GM19099 (cell line): ENCODE measurements at regions not wholly inside any gene's neighbourhood (a gene's known extent, or its start where the extent isn't known, plus 50 kb on each side); places are given as distances from the start of the nearest gene placed in this dataset.

ENCODE experiments used
- POLR2A ChIP-seq: IDR thresholded peaks from 3 replicates; pipeline ENCODE4 v1.6.1; 2011; ENCODE audit warnings: low read depth; ENCODE audit not compliant: insufficient read length; ENCODE audit errors: extremely low read depth

- no peak for TF ChIP-seq POLR2A
Observed at GRCh38 chr11:35073691-35074419, 65.1 kb upstream of the CD44 start.

DNA sequence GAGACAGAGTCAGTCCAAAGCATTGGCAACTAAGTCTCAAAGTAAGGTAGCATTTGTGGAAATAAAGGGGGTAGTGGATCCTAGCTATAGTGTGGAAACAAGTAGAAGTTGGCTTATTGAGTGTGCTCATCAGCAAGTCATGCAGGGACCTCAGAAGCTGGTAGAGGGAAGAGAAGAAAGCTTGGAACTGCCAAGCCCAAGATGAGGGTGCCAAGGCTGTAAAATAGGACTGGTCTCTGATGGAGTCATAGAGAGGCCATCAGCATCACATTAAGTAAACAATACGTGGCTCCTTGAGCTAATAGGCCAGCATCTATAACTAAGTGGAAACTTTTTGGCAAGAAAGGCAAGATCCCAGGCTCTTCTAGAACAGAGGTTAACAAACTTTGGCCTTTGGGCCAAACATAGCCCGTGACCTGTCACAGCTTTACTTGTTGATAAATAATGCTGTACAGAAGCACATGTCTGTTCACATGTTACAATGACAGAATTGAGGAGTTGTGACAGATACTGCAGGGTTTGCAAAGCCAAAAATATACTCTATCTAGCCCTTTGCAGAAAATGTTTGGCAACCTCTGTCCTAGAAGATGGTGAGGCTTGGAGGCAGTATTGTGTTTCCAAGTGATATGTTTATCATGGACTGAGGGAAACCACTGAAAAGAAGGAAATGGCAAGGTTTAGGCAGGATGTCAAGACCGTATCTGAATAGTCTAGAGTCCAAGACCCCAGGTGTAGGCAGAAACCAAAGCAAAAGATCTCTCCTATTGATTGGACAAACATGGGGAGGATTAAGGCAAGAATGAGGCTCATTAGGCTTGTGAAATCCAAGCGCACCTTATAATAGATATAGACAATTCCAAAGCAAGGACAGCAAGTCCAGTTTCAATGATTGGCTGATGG is 62.5 kb upstream of the CD44 start:
- no peak for TF ChIP-seq POLR2A

DNA sequence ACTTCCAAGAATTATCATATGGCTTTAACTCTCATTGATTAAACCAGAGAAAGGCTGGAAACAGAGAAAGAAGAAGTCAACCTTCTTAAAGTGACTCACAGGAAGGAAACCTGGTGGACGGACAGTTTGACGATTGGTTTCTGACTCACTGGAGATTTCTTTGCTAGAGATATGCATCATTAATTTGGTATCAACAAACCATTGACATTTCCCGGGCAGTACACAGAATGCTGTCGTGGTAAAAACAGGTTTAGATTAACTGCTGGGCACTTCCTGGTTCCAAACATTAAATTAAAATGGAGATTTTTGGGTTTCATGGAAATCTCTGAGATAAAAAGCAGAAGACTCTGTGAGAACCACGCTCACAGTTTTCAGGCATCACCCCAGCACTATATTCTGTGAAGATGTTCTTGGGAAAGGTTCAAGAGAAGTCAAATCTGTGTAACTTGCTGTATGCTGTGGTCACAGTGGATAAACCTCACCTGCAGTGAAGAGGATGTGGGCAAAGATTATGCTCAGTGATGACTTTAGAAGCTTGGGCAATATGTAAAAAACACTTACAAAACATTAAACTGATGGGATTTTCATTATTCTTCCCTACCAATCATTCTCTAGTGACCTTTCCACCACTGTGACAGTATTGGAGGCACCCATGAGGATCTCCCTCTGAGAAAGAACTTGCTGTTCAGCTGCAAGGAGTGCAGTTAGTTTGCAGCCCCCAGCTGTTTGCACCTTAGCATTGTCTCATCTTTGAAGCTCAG is 61.1 kb upstream of the CD44 start:
- no peak for TF ChIP-seq POLR2A

DNA sequence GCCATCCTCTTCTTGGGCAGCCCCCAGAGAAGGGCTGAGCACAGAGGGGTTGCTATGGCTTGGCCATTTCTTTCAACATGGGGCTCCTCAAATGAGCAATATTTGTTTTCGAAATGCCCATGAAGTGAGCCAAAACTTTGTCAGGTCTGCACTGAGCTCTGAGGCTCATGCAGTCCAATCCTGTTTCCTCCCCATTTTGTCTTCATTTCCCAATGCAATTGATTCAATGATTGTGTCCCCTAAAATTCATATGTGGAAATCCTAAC is 60.6 kb upstream of the CD44 start:
- TF ChIP-seq POLR2A, result no peak

DNA sequence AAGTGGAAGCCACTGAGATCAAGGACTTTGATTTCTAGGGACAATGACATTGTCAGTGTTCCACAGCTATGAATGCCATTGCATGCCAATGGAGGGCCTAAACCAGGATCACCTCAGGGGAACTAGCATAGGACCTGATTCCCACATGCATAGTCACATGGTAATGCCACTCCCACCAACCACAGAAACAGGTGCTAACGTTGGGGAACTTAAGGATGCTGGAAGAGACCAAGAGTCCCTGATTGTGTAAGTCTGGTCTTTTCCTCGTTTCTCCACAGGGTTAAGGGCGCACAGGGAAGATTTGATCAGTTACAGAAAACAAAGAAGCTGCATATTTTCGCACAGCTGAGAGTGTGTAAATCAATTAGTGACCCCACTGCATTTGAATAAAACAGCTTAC is 59.4 kb upstream of the CD44 start:
- no peak for TF ChIP-seq POLR2A

- TF ChIP-seq POLR2A, result peak; percentile 37
Observed at GRCh38 chr11:35082321-35083180, 56.4 kb upstream of the CD44 start.

GRCh38 chr11:35083181-35083430 is 55.9 kb upstream of the CD44 start:
- TF ChIP-seq POLR2A, result no peak

GRCh38 chr11:35083431-35084238 is 55.3 kb upstream of the CD44 start:
- TF ChIP-seq POLR2A, result peak; percentile 33

- no peak for TF ChIP-seq POLR2A
Observed at GRCh38 chr11:35084817-35085440, 54.0 kb upstream of the CD44 start.

DNA sequence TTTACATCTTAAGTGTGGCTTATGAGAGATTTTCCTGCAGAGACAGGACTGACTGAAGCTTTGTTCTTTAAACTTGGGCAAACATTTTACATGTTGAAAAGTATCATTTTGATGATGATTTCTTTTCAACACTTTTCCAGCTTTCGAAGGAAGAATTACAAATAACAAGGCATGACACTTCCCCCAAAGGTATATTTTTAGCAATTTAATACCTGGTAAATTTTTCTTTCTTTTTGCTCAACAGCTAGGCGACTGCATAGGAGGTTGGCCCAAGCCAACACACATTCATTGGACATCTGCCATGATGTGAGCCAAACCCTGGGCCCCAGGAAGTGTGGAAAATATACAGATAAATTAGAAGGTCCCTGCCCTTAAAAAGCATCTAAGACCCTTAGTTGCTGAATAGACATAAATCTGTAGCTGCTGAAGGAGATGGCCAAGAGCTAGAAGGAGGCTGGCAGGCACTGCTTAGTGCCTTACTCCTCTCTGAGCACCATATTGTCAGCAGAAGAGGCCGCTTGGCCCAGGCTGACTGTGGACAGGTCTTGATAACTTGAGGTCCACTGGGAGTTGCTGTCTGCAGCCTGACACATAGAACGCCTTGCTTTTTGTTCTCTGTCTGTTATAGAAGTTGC is 53.3 kb upstream of the CD44 start:
- TF ChIP-seq POLR2A, result no peak

- TF ChIP-seq POLR2A, result no peak
Observed at GRCh38 chr11:35087648-35088047, 51.3 kb upstream of the CD44 start.

- no peak for TF ChIP-seq POLR2A
Observed at GRCh38 chr11:35088226-35088625, 50.7 kb upstream of the CD44 start.

DNA sequence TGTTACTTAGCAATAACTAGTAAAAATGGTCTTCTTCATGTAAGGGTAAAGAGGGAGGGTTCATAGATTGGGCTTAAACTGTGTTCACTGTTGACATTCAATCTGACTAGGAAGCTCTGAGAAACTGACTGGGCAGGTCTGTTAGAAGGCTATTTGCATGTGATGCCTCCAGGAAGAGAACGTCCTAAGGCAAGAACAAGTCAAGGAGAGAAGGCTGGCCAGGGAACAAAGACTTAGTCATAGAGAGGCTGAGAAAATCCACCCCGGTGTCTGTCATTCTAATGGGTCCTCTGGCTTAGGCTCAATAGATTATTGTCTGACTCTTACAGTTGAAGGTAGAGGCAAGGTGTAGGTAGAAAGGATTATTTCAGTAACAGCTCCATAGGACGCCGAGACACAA is 50.3 kb upstream of the CD44 start:
- TF ChIP-seq POLR2A, result no peak
